Heart left ventricle (tissue), 16 donors: ENCODE measurements at regions not wholly inside any gene's neighbourhood (a gene's known extent, or its start where the extent isn't known, plus 50 kb on each side); places are given as distances from the start of the nearest gene placed in this dataset.
"Not testable (repeated sequence)": the region's sequence is repeated elsewhere in the genome, so short reads cannot be mapped to it uniquely, and the experiment has no call there.

Source experiments
- ATAC-seq, 4 donors: fragments of 200-7000 bp; cut with Tn5 transposase; one replicate each; pipeline ENCODE4 v1.9.1; 2020 to 2022; ENCODE audit warnings: moderate library complexity in 4 of 4, mild to moderate bottlenecking in 3 of 4, moderate number of reproducible peaks in 1 of 4
- DNase-seq, 5 donors: peaks; one replicate each; pipeline ENCODE4 v3.0.0-alpha.2; 2020
- H3K27ac ChIP-seq, 12 donors: fragments of 200-600 bp; sonication (generic) in 4 of 12; one replicate each; pipeline versions ENCODE4 v1.5.0 to v1.8.0; 2016 to 2022; ENCODE audit warnings: mild to moderate bottlenecking in 2 of 12
- H3K27me3 ChIP-seq, 9 donors: fragments of 200-600 bp; sonication (generic) in 2 of 9; one replicate each; pipeline versions ENCODE4 v1.5.1 to v1.8.0; 2016 to 2022; ENCODE audit warnings: mild to moderate bottlenecking in 3 of 9
- H3K36me3 ChIP-seq, 9 donors: fragments of 200-600 bp; sonication (generic) in 2 of 9; one replicate each; pipeline versions ENCODE4 v1.5.0 to v1.8.0; 2018 to 2022; ENCODE audit warnings: mild to moderate bottlenecking in 2 of 9
- H3K4me1 ChIP-seq, 12 donors: fragments of 200-600 bp; sonication (generic) in 4 of 12; one replicate each; pipeline versions ENCODE4 v1.5.0 to v1.8.0; 2016 to 2022; ENCODE audit warnings: mild to moderate bottlenecking in 3 of 12
- H3K4me3 ChIP-seq, 12 donors: fragments of 200-600 bp; sonication (generic) in 4 of 12; one replicate each; pipeline versions ENCODE4 v1.5.0 to v1.8.0; 2017 to 2022; ENCODE audit warnings: mild to moderate bottlenecking in 9 of 12, moderate library complexity in 4 of 12
- H3K9me3 ChIP-seq, 12 donors: fragments of 200-600 bp; sonication (generic) in 4 of 12; one replicate each; pipeline versions ENCODE4 v1.5.0 to v1.8.0; 2016 to 2022; ENCODE audit warnings: mild to moderate bottlenecking in 1 of 12
- CTCF ChIP-seq, 12 donors: fragments of 200-600 bp; sonication (generic) in 4 of 12; IDR thresholded peaks; one replicate each; pipeline versions ENCODE4 v1.5.0 to v1.8.0; 2018 to 2022; ENCODE audit warnings: antibody characterized with exemption in 12 of 12, mild to moderate bottlenecking in 5 of 12
- POLR2A ChIP-seq, 2 donors: fragments of 450-650 bp; IDR thresholded peaks; one replicate each; pipeline ENCODE4 v1.6.1; 2017; ENCODE audit warnings: antibody characterized with exemption in 2 of 2, mild to moderate bottlenecking in 2 of 2, moderate library complexity in 2 of 2
- WGBS, 4 donors: extraction: QIAGEN DNeasy Blood & Tissue Kit in 2 of 4; methylation state at CpG; one replicate each; pipeline versions ENCODE4 v1.1.5 to v1.1.7; 2013 to 2018; 5-methylcytosine and 5-hydroxymethylcytosine counted together
- intact Hi-C, 10 donors: fragments of 100-400 bp; cut with DNase I; formaldehyde crosslinking; loops; one replicate each; pipeline versions ENCODE4 v1.11.1 to v1.14.2; 2022
- donor health status: ischemic (EF 13 %, LVEDD 7.1; RV severe dilation, severe dysfunction).
- donor health status: healthy with polysubstance abuse.
- donor health status: DM: no; HTN: yes; CAD: no.
- donor health status: DM: no; HTN: no; CAD: no.
- donor health status: ischemic (EF 25% LVEDD 6.9; RV normal size, moderate dysfunction).
- donor health status: ischemic (EF 25% LVEDD 5.7; RV mildly dilated, moderate dysfunction).
- donor health status: healthy.
- donor health status: DM: yes; HTN: yes; CAD: no.
- donor health status: ischemic (EF 35%, LVEDD 5.7; RV mildly dilated, moderate dysfunction).
- donor health status: nonischemic (EF 11% LVEDD 7.7; RV severe dilation, severe dysfunction).
- donor health status: DM: yes; HTN: yes; CAD: no.
- donor health status: PGD.
- donor health status: ischemic (EF 29% LVEDD 5.4; RV normal size, mild dysfunction).
- donor health status: nonischemic (EF 23%, LVEDD 6.1; RV moderate dilation, normal function).

DNA sequence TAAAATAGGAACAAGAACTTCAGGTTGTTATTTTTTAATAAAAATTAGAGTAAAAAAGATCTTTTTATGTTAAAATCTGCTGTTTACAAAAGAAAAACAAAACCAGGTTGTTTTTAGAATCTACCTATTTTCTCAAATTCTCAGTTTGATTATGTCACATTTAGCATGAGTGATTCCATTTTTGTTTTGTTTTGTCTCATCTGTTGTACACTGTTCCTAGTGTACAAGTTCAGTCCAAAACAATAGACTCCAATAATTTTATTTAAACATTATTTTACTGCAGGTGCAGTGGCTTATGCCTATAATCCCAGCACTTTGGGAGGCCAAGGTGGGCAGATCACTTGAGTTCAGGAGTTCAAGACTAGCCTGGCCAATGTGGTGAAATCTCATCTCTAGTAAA, 2142.7 kb downstream of the TP53TG3F start:
- DNase-seq (no peak), ATAC-seq (no peak)
- Histone ChIP-seq H3K27ac (no peak overlapping the region), H3K9me3 (peaks cover 0 to 13% (median 0%) of the 10 kb centered on the region in 12 donors), H3K4me3 (no peak overlapping the region), H3K27me3 (no peaks in the 10 kb centered on the region), H3K4me1 (no peaks in the 10 kb centered on the region), H3K36me3 (no peaks in the 10 kb centered on the region)
- intact Hi-C loops, result no loop called here
- no peak for TF ChIP-seq CTCF (IDR thresholded peaks at IDR 0.05)
- no peak for TF ChIP-seq POLR2A (IDR thresholded peaks at IDR 0.05)

- intact Hi-C loops, H3K36me3 ChIP-seq, ATAC-seq, DNase-seq, H3K27ac ChIP-seq, H3K4me3 ChIP-seq, H3K4me1 ChIP-seq, H3K27me3 ChIP-seq: not testable (repeated sequence)
- peaks cover 0 to 20% (median 0%) of the 10 kb centered on the region in 12 donors for H3K9me3 ChIP-seq
- WGBS, 4 donors, result 71 to 81% (median 74%) methylated on average over 5 of the region's 5 CpGs
Observed at GRCh38 chr16:35603371-35603770, 2144.0 kb downstream of the TP53TG3F start.

GRCh38 chr16:35605921-35606320, 2146.5 kb downstream of the TP53TG3F start:
- TF ChIP-seq CTCF (IDR thresholded peaks at IDR 0.05), result no peak
- TF ChIP-seq POLR2A (IDR thresholded peaks at IDR 0.05), result no peak
- ATAC-seq (no peak), DNase-seq (no peak)
- H3K9me3 ChIP-seq, result peaks cover 0 to 16% (median 0%) of the 10 kb centered on the region in 12 donors
- no peaks in the 10 kb centered on the region for H3K27me3 ChIP-seq
- intact Hi-C loops, result no loop called here
- no peaks in the 10 kb centered on the region for H3K36me3 ChIP-seq
- H3K4me3 ChIP-seq, result no peak overlapping the region
- 43 to 59% (median 52%) methylated on average over 1 of the region's 1 CpG for WGBS, 4 donors
- H3K4me1 ChIP-seq, result no peaks in the 10 kb centered on the region
- H3K27ac ChIP-seq, result no peak overlapping the region

GRCh38 chr16:35614883-35615282, 2155.5 kb downstream of the TP53TG3F start:
- not testable (repeated sequence) for DNase-seq

GRCh38 chr16:35619176-35619575, 2159.8 kb downstream of the TP53TG3F start:
- H3K4me3 ChIP-seq, DNase-seq, intact Hi-C loops, ATAC-seq, H3K4me1 ChIP-seq, H3K36me3 ChIP-seq, H3K27me3 ChIP-seq, H3K27ac ChIP-seq: not testable (repeated sequence)
- H3K9me3 ChIP-seq, result peaks cover 0 to 42% (median 20%) of the 10 kb centered on the region in 12 donors

More at GRCh38 chr16:35614883-35615282, 2155.5 kb downstream of the TP53TG3F start:
- intact Hi-C loops, H3K4me3 ChIP-seq, H3K27ac ChIP-seq, H3K36me3 ChIP-seq, ATAC-seq, H3K4me1 ChIP-seq, H3K27me3 ChIP-seq: not testable (repeated sequence)
- H3K9me3 ChIP-seq, result peaks cover 0 to 40% (median 20%) of the 10 kb centered on the region in 12 donors
- 39 to 57% (median 50%) methylated on average over 2 of the region's 2 CpGs for WGBS, 4 donors

- Histone ChIP-seq H3K36me3 (no peaks in the 10 kb centered on the region), H3K27ac (no peak overlapping the region), H3K4me3 (no peak overlapping the region), H3K9me3 (peaks cover 0 to 23% (median 0%) of the 10 kb centered on the region in 12 donors), H3K27me3 (no peaks in the 10 kb centered on the region), H3K4me1 (no peaks in the 10 kb centered on the region)
- intact Hi-C loops, result no loop called here
- TF ChIP-seq CTCF (IDR thresholded peaks at IDR 0.05) (no peak), POLR2A (IDR thresholded peaks at IDR 0.05) (no peak)
- ATAC-seq (no peak), DNase-seq (no peak)
- WGBS, 4 donors, result 57 to 70% (median 63%) methylated on average over 1 of the region's 1 CpG
Observed at GRCh38 chr16:35626041-35626440, 2166.6 kb downstream of the TP53TG3F start.
